WTC11 (cell line): ENCODE measurements at regions not wholly inside any gene's neighbourhood (a gene's known extent, or its start where the extent isn't known, plus 50 kb on each side); places are given as distances from the start of the nearest gene placed in this dataset.

Experiments
- ATAC-seq: fragments of 200-7000 bp; cut with Tn5 transposase; 2 replicates; pipeline ENCODE4 v1.10.0; 2021; ENCODE audit warnings: mild to moderate bottlenecking, moderate library complexity
- CTCF ChIA-PET: fragments of 300-600 bp; sonication (Branson Sonifier 250); formaldehyde crosslinking; loops from one replicate; lab custom pipeline; 2021; ENCODE audit warnings: antibody characterized with exemption; lab: Charles Lee
- POLR2A ChIA-PET: fragments of 350-600 bp; sonication (Branson Sonifier 250); formaldehyde crosslinking; loops from one replicate; lab custom pipeline; 2021; ENCODE audit warnings: antibody characterized with exemption; lab: Charles Lee
- DNase-seq: peaks from one replicate; pipeline ENCODE4 v3.0.0; 2021; ENCODE audit warnings: low spot score
- H3K27ac Mint-ChIP-seq: 2 replicates; pipeline ENCODE4 v1.8.0; 2021; ENCODE audit warnings: mixed read lengths
- H3K27me3 Mint-ChIP-seq: 2 replicates; pipeline ENCODE4 v1.8.0; 2021; ENCODE audit warnings: low read depth, mild to moderate bottlenecking, moderate library complexity, mixed read lengths
- H3K36me3 Mint-ChIP-seq: 2 replicates; pipeline ENCODE4 v1.8.0; 2021; ENCODE audit warnings: mixed read lengths
- H3K4me1 Mint-ChIP-seq: 2 replicates; pipeline ENCODE4 v1.8.0; 2022; ENCODE audit warnings: mixed read lengths
- H3K4me3 Mint-ChIP-seq: 2 replicates; pipeline ENCODE4 v1.8.0; 2021; ENCODE audit warnings: mild to moderate bottlenecking, moderate library complexity, mixed read lengths
- H3K9me3 Mint-ChIP-seq: 2 replicates; pipeline ENCODE4 v1.8.0; 2021; ENCODE audit warnings: mixed read lengths
- ARID4B ChIP-seq: sonication (generic); formaldehyde crosslinking; IDR thresholded peaks from 2 replicates; pipeline ENCODE4 v1.8.0; 2023; ENCODE audit warnings: missing genetic modification reagents, mild to moderate bottlenecking, borderline replicate concordance
- ATF2 ChIP-seq: sonication (generic); formaldehyde crosslinking; IDR thresholded peaks from 2 replicates; pipeline ENCODE4 v1.8.1; 2022; ENCODE audit warnings: low read depth, missing genetic modification reagents, borderline replicate concordance
- CREB1 ChIP-seq: sonication (generic); formaldehyde crosslinking; IDR thresholded peaks from 2 replicates; pipeline ENCODE4 v1.8.0; 2023; ENCODE audit warnings: mild to moderate bottlenecking, missing genetic modification reagents
- CREM ChIP-seq: sonication (generic); formaldehyde crosslinking; IDR thresholded peaks from 2 replicates; pipeline ENCODE4 v1.8.1; 2022; ENCODE audit warnings: mild to moderate bottlenecking, missing genetic modification reagents, moderate library complexity
- FOXK1 ChIP-seq: sonication (generic); formaldehyde crosslinking; IDR thresholded peaks from 2 replicates; pipeline ENCODE4 v1.8.0; 2022; ENCODE audit warnings: mild to moderate bottlenecking, moderate library complexity, missing genetic modification reagents
- JAZF1 ChIP-seq: fragments of 250-450 bp; sonication (Bioruptor Pico); IDR thresholded peaks from 2 replicates; pipeline ENCODE4 v1.9.0; 2021; ENCODE audit warnings: moderate library complexity, mild to moderate bottlenecking, inconsistent platforms
- KAT7 ChIP-seq: sonication (generic); formaldehyde crosslinking; IDR thresholded peaks from 2 replicates; pipeline ENCODE4 v1.8.1; 2023; ENCODE audit warnings: missing genetic modification reagents, mild to moderate bottlenecking, borderline replicate concordance
- NFYB ChIP-seq: sonication (generic); formaldehyde crosslinking; conservative IDR thresholded peaks from 2 replicates; pipeline ENCODE4 v1.8.0; 2022; ENCODE audit warnings: low read depth, missing genetic modification reagents
- NR1H2 ChIP-seq: sonication (generic); formaldehyde crosslinking; IDR thresholded peaks from 2 replicates; pipeline ENCODE4 v1.9.0; 2021; ENCODE audit warnings: mild to moderate bottlenecking, moderate library complexity, missing genetic modification reagents
- PRDM15 ChIP-seq: sonication (generic); formaldehyde crosslinking; IDR thresholded peaks from 2 replicates; pipeline ENCODE4 v1.8.0; 2022; ENCODE audit warnings: missing genetic modification reagents
- PREB ChIP-seq: sonication (generic); formaldehyde crosslinking; IDR thresholded peaks from 2 replicates; pipeline ENCODE4 v1.8.1; 2022; ENCODE audit warnings: mild to moderate bottlenecking, missing genetic modification reagents, moderate library complexity, borderline replicate concordance
- RELA ChIP-seq: sonication (generic); formaldehyde crosslinking; IDR thresholded peaks from 2 replicates; pipeline ENCODE4 v1.8.1; 2022; ENCODE audit warnings: missing genetic modification reagents, mild to moderate bottlenecking, borderline replicate concordance
- SMAD3 ChIP-seq: sonication (generic); formaldehyde crosslinking; IDR thresholded peaks from 2 replicates; pipeline ENCODE4 v1.8.0; 2022; ENCODE audit warnings: missing genetic modification reagents, mild to moderate bottlenecking, borderline replicate concordance
- SMAD4 ChIP-seq: sonication (generic); formaldehyde crosslinking; IDR thresholded peaks from 2 replicates; pipeline ENCODE4 v1.8.0; 2022; ENCODE audit warnings: mild to moderate bottlenecking, missing genetic modification reagents
- STAT6 ChIP-seq: sonication (generic); formaldehyde crosslinking; conservative IDR thresholded peaks from 2 replicates; pipeline ENCODE4 v1.8.1; 2023; ENCODE audit warnings: mild to moderate bottlenecking, low read depth, missing genetic modification reagents, moderate library complexity
- TCF7 ChIP-seq: sonication (generic); formaldehyde crosslinking; IDR thresholded peaks from 2 replicates; pipeline ENCODE4 v1.8.0; 2022; ENCODE audit warnings: mild to moderate bottlenecking, low read depth, missing genetic modification reagents, moderate library complexity
- TP53 ChIP-seq: sonication (generic); formaldehyde crosslinking; IDR thresholded peaks from 2 replicates; pipeline ENCODE4 v1.8.1; 2023; ENCODE audit warnings: mild to moderate bottlenecking, missing genetic modification reagents
- USF2 ChIP-seq: sonication (generic); formaldehyde crosslinking; IDR thresholded peaks from 2 replicates; pipeline ENCODE4 v1.8.1; 2023; ENCODE audit warnings: mild to moderate bottlenecking, missing genetic modification reagents, moderate library complexity
- ZNF263 ChIP-seq: sonication (generic); formaldehyde crosslinking; IDR thresholded peaks from 2 replicates; pipeline ENCODE4 v1.8.1; 2022; ENCODE audit warnings: low read depth, mild to moderate bottlenecking, moderate library complexity, missing genetic modification reagents
- ZSCAN18 ChIP-seq: fragments of 250-450 bp; sonication (Bioruptor Pico); IDR thresholded peaks from 2 replicates; pipeline ENCODE4 v2.1.2; 2022; ENCODE audit warnings: mild to moderate bottlenecking, moderate library complexity

- ChIA-PET POLR2A (no interaction called here), CTCF (no interaction called here)
- DNase-seq (no peak), ATAC-seq (no peak)
- H3K27me3 Mint-ChIP-seq, result no peaks in the 10 kb centered on the region
- no peak overlapping the region for H3K4me3 Mint-ChIP-seq
- no peak overlapping the region for H3K27ac Mint-ChIP-seq
- no peaks in the 10 kb centered on the region for H3K36me3 Mint-ChIP-seq
- no peak for TF ChIP-seq TP53 (CRISPR knock-in tag)
- TF ChIP-seq ZNF263, result no peak
- no peak for TF ChIP-seq CREM (CRISPR knock-in tag)
- no peak for TF ChIP-seq ARID4B (CRISPR knock-in tag)
- no peak for TF ChIP-seq CREB1 (CRISPR knock-in tag)
- no peak for TF ChIP-seq SMAD4 (CRISPR knock-in tag)
- no peak for TF ChIP-seq STAT6 (CRISPR knock-in tag)
- no peak for TF ChIP-seq ATF2 (CRISPR knock-in tag)
- TF ChIP-seq NFYB (CRISPR knock-in tag), result no peak
- no peak for TF ChIP-seq TCF7 (CRISPR knock-in tag)
- TF ChIP-seq PREB (CRISPR knock-in tag), result no peak
- H3K9me3 Mint-ChIP-seq, result peaks cover 6% of the 10 kb centered on the region
- no peaks in the 10 kb centered on the region for H3K4me1 Mint-ChIP-seq
These were observed 1382.0 kb upstream of the CELF2 start for GRCh38 chr10:9635691-9636090.

GRCh38 chr10:9636216-9636615 lies 1381.5 kb upstream of the CELF2 start:
- no peak overlapping the region for H3K27ac Mint-ChIP-seq
- DNase-seq (no peak), ATAC-seq (no peak)
- H3K9me3 Mint-ChIP-seq, result peaks cover 4% of the 10 kb centered on the region; the same call in 1 of the 2 replicates
- no peaks in the 10 kb centered on the region for H3K27me3 Mint-ChIP-seq
- H3K4me3 Mint-ChIP-seq, result no peak overlapping the region
- ChIA-PET POLR2A (no interaction called here), CTCF (no interaction called here)
- H3K36me3 Mint-ChIP-seq, result no peaks in the 10 kb centered on the region
- H3K4me1 Mint-ChIP-seq, result no peaks in the 10 kb centered on the region
- TF ChIP-seq SMAD3 (CRISPR knock-in tag) (no peak), FOXK1 (CRISPR knock-in tag) (no peak), TP53 (CRISPR knock-in tag) (no peak), USF2 (CRISPR knock-in tag) (no peak), JAZF1 (CRISPR knock-in tag) (no peak), NR1H2 (CRISPR knock-in tag) (no peak), ZSCAN18 (CRISPR knock-in tag) (no peak), RELA (CRISPR knock-in tag) (no peak), PRDM15 (CRISPR knock-in tag) (no peak), KAT7 (CRISPR knock-in tag) (no peak)
